HEK293T (cell line): ENCODE measurements at regions not wholly inside any gene's neighbourhood (a gene's known extent, or its start where the extent isn't known, plus 50 kb on each side); places are given as distances from the start of the nearest gene placed in this dataset.

ENCODE experiments used
- FOXA1 ChIP-seq: fragments of 450-650 bp; IDR thresholded peaks from 2 replicates; pipeline ENCODE4 v1.6.1; 2016; ENCODE audit warnings: mild to moderate bottlenecking
- FOXM1 ChIP-seq: fragments of 450-650 bp; IDR thresholded peaks from 2 replicates; pipeline ENCODE4 v1.6.1; 2017; ENCODE audit warnings: mild to moderate bottlenecking, borderline replicate concordance
- HDGF ChIP-seq: fragments of 450-650 bp; IDR thresholded peaks from 2 replicates; pipeline ENCODE4 v1.6.1; 2017; ENCODE audit warnings: antibody characterized with exemption, borderline replicate concordance
- NFRKB ChIP-seq: fragments of 450-650 bp; IDR thresholded peaks from 2 replicates; pipeline ENCODE4 v1.6.1; 2016; ENCODE audit warnings: mild to moderate bottlenecking, moderate library complexity
- TARDBP ChIP-seq: fragments of 450-650 bp; IDR thresholded peaks from 2 replicates; pipeline ENCODE4 v1.6.1; 2016
- ZNF384 ChIP-seq: fragments of 450-650 bp; IDR thresholded peaks from 2 replicates; pipeline ENCODE4 v1.6.1; 2016

- TF ChIP-seq ZNF384 (no peak), FOXA1 (no peak), FOXM1 (no peak), TARDBP (no peak), NFRKB (no peak), HDGF (no peak)
These were observed 140.6 kb upstream of the LGALSL start for GRCh38 chr2:64313398-64313723.
